B cell (primary cell): ENCODE measurements at regions not wholly inside any gene's neighbourhood (a gene's known extent, or its start where the extent isn't known, plus 50 kb on each side); places are given as distances from the start of the nearest gene placed in this dataset.

Source experiments
- EZH2 ChIP-seq: IDR thresholded peaks from 2 replicates; pipeline ENCODE4 v1.6.1; 2012; ENCODE audit warnings: borderline replicate concordance, low read depth, mild to moderate bottlenecking, moderate library complexity, low read length; ENCODE audit not compliant: insufficient read depth, poor library complexity, severe bottlenecking
- TF ChIP-seq, protein P1 (sequence below): fragments of 200-600 bp; IDR thresholded peaks from one replicate; pipeline ENCODE4 v1.8.0; 2022; ENCODE audit warnings: antibody characterized with exemption, mild to moderate bottlenecking

DNA sequence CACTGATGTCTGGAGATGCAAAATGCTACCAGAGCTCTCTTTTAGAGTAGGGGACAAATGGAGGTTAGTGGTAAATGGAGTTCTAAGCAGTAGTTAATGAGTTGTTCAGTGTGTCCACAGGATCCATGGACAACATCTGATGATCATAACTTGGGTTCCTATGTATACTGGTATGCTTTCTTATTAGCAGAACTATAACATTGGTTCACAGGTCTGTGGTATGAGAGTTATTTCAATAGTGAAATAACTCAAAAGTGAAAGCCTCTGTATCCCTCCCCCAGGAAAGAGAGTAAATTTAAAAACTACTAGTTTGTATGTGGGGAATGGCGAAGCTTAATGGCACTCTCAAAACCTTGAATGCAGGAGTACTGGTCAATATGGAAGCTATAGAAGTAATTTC lies 363.5 kb upstream of the EMCN start:
- TF ChIP-seq, protein P1, sequence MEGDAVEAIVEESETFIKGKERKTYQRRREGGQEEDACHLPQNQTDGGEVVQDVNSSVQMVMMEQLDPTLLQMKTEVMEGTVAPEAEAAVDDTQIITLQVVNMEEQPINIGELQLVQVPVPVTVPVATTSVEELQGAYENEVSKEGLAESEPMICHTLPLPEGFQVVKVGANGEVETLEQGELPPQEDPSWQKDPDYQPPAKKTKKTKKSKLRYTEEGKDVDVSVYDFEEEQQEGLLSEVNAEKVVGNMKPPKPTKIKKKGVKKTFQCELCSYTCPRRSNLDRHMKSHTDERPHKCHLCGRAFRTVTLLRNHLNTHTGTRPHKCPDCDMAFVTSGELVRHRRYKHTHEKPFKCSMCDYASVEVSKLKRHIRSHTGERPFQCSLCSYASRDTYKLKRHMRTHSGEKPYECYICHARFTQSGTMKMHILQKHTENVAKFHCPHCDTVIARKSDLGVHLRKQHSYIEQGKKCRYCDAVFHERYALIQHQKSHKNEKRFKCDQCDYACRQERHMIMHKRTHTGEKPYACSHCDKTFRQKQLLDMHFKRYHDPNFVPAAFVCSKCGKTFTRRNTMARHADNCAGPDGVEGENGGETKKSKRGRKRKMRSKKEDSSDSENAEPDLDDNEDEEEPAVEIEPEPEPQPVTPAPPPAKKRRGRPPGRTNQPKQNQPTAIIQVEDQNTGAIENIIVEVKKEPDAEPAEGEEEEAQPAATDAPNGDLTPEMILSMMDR = no peak
- no peak for TF ChIP-seq EZH2
